ENCODE measurements at regions not wholly inside any gene's neighbourhood (a gene's known extent, or its start where the extent isn't known, plus 50 kb on each side); places are given as distances from the start of the nearest gene placed in this dataset.
"Not testable (repeated sequence)": the region's sequence is repeated elsewhere in the genome, so short reads cannot be mapped to it uniquely, and the experiment has no call there.

DNA sequence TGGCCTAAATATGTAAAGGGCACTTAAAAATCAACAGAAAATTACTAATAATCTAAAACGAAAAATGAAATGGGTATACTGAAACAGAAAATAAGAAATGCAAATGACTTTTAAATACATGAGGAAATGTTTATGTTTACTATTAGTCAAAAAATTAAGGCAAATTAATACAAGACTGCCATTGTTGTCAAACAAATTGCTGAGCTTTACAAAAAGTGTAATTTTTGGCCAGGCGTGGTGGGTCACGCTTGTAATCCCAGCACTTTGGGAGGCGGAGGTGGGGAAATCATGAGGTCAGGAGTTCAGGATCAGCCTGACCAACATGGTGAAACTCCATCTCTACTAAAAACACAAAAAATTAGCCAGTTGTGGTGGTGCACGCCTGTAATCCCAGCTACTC lies 343.9 kb upstream of the SGO1 start:
- no peak for DNase-seq

DNA sequence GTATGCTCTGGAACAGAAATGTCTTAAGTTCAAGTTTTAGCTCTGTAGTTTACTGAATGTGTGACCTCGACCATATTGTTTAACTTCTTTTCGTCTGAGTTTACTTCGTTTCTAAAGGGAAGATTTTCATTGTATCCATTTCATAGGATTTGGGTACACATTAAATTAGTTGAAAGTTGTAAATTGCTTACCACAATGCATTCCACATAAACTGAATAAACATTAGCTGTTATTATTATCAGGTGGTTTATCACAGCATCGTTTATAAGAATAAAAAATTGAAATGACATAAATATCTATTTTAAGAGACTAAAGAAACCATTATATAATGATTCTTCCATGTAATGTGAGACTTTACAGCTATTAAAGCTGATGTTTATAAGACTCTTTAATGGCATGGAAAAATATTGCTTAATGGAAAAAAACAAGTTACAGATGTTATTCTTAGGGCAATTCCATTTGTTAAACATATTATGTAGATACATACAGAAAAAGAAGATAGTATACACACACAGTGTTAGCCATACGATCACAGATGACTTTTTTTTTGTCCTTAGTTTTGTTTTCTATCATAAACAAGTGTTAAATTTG lies 342.3 kb upstream of the SGO1 start:
- no peak for DNase-seq

DNA sequence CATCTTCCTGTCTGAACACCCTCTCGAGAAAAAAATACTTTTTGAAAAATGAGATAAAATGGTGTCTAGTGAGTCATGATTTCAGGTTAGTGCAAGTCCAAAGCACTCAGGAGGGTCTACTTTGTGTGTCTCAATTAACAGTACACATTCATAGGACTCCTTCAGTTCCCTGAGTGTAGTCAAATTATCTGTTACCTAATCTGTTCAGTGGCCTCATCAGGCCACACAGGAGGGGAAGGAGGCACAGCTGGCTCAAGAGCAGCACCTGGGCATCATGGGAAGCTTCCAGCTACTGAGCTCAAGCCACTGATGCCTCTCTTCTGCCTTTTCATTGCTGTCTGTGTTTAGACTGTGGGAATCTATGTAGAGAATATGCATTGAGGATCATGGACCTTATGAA lies 341.4 kb upstream of the SGO1 start:
- DNase-seq: no peak

DNA sequence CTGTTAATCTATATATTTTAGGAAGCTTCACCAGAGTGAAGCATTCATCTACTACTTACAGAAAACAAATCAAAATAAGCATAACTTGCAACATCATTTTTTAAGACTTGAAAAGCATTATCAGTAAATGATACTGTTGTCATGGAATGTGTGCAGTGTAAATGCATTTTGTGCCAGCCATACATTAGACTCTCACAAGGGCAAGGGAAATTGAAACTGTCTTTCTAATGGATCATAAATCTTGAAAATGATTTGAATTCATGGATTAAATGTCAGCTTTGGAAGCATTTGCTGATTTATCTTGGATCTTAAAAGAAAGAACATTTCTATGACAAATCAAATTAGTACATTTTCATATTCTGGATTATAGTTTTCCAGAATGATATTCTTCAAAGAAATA lies 338.3 kb upstream of the SGO1 start:
- no peak for DNase-seq

DNA sequence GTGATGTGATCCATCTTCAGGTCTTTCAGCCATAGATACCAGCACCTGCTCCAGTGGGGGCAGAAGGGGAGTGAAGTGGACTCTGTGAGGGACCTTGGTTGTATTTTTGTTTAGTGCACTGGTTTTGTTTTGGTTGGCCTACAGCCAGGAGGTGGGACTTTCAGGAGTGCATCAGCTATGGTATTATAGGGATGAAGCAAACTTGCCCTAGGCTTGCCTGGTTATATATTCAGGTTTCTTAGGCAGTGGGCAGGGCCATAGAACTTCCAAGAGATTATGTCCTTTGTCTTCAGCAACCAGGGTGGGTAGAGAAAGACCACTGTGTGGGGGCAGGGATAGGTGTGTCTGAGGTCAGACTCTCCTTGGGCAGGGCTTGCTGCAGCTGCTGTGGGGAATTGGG lies 337.3 kb upstream of the SGO1 start:
- no peak for DNase-seq

DNA sequence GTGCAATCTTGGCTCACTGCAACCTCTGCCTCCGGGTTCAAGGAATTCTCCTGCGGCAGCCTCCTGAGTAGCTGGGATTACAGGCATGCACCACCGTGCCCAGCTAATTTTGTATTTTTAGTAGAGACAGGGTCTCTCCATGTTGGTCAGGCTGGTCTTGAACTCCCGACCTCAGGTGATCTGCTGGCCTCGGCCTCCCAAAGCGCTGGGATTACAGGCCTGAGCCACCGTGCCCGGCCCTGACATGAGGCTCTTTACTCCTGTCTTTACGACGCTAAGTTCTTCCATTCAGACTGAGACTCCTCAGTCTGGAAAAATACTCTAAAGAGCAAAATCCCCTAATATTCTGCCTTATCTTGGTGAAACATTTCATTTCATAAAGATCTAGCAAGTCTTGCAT lies 331.3 kb upstream of the SGO1 start:
- not testable (repeated sequence) for DNase-seq

DNA sequence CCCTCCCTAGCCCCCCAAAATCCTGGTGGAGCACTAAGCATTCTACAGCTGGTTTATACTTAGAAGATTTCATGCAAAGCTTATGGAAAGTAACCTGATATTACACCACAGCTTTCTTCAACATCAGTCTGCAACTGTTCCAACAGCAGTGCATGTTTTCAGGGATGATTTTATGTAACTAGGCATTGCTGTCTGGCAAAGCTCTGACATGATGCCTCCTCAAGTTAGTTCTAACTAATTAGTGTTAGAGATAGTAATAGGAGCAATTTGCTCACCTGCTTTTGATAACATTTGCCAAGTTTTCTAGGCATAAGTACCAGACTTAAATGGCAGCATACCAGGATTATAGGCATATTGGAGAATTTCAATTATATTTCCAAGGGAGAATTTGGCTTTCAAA lies 330.3 kb upstream of the SGO1 start:
- DNase-seq: no peak

DNA sequence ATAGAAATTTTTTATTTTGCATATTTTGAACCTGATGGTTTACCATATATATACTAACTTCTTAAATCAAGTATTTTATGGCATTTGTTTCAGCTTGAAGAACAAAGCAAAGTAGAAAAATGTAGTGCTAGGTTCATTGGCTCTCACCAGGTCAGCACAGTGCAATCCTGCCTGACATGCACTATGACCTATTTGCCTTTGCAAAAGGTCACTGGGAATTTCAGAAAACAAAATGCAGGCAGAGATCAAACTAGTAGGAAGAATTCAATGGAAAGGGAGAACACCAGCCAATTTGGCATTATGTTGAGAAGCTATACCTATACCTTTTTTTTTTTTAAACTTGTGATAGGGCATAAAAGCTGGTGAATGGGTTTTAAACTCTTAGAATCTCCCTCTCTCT lies 329.8 kb upstream of the SGO1 start:
- no peak for DNase-seq

DNA sequence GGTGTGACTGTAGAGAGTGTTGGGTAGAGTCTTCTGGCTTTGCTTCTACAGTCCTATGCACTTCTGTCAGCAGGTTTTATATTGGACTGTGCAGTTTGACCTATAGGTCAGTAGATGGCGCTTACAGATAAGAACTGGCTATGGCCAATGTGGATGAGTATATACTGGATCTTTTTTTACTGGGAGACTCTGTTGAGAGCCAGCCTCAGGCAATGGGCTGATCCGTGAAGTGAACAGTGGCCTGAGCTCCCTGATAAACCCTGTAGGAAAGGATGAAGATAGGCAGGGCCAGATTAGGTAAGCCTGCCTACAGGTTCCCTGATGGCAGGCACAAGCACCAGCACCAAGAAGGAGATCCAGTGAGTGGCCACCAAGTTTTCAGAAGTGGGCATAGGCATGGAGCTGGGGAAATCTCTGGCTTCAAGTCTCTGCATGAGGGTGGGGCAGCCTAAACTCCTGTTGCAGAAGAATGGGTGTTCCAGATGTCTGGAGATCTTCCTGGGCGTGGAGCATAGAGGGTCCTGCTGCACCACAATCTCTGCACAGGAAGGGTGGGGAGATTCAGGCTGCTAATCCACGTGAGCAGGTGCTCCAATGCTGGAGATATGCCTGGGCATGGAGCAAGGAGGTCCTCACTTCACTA lies 326.0 kb upstream of the SGO1 start:
- peak; percentile 12 for DNase-seq

DNA sequence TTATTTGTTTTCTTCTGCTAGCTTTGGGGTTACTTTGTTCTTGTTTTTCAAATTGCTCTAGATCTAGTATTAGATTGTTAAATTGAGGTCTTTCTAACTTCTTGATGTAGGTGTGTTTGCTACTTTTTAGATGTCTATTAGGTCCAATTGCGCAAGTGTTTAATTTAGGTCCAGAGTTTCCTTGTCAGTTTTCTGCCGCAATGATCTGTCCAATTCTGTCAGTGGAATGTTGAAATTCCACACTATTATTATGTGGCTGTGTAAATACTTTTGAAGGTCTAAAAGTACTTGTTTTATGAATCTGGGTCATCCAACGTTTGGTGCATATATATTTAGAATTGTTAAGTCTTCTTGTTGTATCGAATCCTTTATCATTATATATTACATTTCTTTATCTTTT lies 324.4 kb upstream of the SGO1 start:
- DNase-seq: no peak

DNA sequence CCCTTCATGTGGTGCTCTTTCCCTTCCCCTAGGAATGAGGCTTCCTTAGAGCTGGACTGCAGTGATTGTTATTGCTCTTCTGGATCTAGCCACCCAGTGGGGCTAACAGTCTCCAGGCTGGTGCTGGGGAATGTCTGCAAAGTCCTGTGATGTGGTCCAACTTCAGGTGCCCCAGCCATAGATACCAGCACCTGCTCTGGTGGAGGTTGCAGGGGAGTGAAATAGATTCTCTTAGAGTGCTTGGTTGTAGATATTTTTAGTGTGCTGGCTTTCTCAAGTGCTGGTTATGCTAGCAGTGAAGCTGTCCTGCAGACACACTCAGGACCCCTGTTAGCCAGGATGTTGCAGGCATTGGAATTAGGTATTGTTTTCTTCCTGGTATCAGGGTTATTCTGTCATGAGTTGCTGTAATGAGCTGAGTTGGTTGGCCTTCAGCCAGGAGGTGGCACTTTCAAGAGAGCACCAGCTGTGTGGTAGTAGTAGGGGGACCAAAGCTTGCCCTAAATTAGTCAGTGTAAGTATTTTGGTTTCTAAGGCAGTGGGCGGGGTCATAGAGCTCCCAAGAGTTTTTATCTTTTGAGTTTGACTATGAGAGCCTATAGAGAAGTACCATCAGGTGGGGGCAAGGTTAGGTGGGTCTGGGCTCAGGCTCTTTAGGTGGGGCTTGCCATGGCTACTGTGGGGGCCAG lies 317.5 kb upstream of the SGO1 start:
- DNase-seq: no peak

DNA sequence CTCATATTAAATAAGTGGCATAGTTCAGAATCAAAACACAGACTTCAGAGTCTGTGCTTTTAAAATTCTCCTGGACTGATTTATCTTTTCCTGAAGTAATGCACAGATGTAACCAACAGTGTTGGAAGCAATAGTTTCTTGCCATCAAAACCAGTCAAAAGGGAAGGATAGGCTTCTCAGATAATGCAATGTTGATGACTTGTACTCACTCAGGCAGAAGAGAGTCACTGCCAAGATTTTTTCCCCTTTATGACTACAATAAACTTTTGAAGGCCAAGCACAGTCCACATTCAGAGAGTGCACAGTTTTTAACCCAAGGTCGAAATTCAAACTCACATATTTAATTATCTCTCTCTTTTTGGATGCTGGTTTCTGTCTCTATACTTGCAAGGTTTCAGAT lies 305.0 kb upstream of the SGO1 start:
- DNase-seq: no peak

DNA sequence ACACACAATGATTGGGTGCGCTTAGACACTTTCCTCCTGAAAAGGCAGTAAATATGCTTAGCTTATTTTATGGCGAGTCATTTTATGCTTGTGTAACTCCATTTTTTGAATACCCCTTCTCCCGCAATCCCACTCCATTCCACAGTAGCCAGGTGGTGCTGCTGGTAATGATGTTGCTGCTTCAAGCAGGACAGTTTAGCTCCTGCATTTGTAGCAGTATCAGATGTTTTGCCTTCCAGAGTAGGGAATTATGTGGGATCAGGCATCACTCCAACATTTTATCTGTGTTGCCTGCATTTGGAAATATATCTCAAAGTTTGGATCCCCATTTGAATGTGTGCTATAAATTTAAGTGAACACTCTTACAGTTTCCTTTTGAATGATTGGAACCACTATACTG lies 302.1 kb upstream of the SGO1 start:
- DNase-seq: no peak

DNA sequence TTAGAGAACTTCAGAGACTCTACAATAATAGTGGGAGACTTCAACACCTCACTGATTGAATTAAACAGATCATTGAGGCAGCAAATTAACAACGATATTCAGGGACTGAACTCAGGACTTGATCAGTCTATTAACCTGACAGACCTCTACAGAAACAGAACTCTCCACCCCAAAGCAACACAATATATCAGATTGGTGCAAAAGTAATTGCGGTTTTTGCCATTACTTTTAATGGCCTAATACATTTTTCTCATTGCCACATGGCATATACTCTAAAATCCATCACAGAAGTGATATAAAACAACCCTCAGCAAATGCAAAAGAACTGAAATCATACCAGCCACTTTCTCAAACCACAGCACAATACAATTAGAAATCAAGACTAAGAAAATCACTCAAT lies 298.1 kb upstream of the SGO1 start:
- DNase-seq: no peak

DNA sequence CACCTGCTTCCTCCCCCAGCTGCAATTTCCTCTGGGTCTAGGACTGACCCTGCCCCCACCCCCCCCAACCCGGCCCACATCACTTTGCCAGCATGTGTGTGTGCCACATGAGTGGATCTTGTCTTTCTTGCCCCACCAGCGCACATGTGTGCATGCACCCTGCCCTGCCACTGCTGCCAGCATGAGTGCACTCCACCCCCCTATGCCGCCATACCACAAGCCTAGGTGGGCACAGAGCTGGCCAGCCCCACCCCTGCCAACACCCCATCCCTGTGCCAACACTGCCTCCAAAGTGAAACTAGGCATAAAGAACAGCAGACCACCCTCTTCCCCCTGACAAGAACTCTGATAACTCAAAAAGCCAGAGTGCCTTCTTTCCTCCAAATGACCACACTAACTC lies 296.3 kb upstream of the SGO1 start:
- no peak for DNase-seq

DNA sequence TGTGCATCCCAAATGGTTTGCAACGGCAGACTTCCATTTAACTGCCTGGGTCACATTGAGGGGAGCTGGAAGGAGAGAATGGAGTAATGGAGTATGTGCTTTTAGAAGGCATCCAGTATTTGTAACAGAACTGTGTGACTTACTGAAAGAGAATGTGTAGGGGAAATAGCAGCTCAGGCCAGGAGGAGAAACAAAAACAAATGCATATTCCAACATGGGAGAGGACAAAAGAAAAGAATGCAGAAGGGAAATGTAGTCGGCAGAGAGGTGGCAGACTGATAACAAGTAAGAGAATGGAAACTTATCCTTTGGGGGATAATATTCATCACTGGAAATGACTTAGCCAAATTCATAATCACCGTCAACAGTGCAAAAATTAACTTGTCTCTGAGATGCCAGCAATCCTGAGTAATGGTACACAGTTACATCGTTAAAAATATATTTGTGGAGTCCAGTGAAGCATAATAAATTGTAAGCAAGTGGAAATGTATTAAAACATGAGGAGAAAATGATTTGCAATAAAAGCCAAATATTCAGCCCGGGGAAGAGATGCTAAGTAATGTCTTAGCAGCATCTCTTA lies 294.9 kb upstream of the SGO1 start:
- no peak for DNase-seq

DNA sequence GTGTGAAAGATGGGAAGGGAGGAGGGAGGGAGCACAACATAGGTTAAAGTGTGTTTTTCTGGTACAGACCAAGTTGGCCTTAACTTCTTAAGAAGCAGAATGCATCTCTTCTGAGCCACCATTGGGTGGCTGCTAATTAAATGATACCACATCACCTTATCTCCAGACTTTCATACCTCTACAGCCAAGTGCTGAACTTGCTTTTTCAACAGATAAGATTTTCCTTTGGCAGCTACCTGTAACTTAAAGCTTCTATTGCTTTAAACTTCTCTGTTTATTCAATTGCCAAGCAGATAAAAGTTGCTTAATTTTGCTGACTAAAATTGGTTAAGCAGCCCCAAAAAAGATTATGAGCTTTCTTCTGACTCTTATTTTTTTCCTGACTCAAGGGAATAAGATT lies 292.4 kb upstream of the SGO1 start:
- no peak for DNase-seq

DNA sequence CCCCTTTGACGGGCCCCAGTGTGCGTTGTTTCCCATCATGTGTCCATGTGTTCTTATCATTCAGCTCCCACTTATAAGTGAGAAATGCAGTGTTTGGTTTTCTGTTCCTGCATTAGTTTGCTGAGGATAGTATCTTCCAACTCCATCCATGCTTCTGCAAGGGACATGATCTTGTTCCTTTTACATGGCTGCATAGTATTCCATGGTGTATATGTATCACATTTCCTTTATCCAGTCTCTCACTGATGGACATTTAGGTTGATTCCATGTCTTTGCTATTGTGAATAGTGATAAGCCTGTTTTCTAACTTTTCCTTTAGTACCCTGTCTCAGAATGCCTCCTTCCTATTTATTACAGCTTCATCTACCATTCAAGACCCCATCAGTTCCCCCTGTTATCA lies 278.2 kb upstream of the SGO1 start:
- DNase-seq: not testable (repeated sequence)

DNA sequence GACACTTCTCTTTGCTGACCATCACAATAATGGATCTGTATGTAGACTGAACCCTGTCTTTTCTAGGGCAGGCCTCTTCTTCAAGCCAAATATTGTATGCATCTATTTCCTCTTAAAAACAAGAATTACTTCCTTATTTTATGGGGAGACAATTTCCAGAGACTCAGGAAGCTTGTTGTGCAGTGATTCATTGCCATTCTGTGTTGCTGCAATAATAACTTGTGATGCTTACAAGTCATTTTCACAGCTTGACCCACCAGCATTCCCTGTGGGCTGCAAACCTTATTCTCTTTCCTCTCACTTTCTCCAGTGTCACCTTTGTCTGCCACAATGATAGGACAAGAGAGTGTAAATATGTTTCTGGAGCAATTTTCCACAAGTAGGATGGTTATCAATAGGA lies 276.7 kb upstream of the SGO1 start:
- DNase-seq: no peak

DNA sequence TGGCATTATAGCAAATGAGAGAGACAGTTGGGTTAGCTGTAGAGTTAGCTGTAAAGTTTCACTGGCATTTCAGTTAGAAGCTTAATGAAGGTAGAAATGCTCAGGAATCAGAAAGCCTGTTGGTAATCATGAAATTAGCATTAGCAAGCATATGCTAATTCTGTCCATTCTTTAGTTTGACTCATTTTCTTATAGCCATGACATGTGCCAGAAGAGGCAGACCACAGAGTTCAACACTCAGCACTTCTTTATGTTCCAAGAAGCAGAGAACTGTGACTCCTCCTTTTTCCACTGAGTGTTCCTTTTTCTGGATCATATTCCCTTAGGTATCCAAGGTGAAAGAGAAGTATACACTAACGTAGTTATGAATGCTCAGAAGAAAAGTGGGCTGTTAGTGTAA lies 276.2 kb upstream of the SGO1 start:
- DNase-seq: no peak

DNA sequence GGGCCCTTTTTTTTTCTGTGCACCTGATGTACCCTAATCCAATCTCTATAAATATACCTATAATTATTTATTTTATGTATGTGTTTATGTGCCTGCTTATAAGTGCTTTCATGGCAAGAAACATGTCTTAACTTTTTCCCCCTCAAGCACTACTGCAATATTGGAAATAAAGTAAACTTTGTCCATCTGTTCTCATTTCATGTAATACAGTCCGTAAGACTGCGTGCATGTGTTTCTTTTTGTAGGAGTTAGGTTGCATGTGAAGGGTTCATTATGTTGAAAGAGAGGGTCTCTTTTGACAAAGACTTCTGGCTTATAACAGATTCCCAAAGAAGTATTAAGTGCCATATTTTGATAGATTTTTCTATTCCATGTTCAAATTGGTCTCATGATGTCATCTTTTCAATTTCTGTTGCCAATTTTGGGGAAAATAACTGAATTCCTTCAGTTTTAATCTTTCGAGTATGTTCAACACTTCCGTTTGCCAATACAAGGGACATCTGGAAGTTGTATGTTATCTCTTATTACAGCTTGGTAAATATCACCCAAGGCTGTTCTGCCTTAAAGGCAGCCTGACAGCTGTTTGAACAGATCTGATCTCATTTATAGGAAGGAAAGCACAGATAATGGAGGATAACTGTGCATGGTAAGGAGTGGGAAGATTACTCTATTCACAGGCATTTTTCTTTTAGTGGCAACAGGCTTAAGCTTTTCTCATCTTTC lies 273.1 kb upstream of the SGO1 start:
- no peak for DNase-seq

DNA sequence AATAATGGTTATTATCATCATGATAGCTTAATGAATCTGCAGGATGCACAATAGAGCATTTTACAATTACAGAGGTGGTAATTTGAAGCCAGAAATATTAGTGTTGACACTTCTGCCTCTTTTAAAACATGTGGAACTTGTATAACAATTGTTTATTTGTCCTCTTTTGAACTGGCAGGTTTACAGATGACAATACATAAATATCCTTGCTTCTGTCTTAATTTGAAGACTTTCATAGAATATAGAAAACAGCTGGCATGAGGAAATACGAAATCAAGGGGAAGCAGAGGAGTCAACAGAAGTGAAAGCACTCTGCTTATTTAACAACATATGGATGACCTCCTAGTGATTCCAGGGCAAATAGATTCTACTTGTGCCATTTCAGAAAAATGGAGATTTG lies 270.5 kb upstream of the SGO1 start:
- DNase-seq: no peak

DNA sequence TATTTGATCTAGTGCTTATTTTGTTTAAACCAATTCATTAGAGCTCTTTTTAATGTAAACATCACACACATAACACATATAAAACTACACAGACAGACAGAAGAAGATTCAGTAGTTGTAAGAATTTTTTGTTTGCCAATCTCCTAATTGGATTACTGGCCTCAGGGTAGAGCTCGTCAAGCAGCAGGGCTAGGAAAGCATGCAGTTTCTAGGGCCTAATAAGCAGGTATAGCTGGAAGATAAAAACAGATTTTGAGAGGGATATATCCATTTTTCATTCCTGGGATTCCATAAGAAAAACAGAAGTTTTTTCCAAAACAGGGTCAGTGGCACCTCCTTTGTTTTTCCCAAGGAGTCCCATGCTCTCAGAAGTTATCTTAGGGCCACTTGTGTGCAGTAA lies 265.2 kb upstream of the SGO1 start:
- no peak for DNase-seq

DNA sequence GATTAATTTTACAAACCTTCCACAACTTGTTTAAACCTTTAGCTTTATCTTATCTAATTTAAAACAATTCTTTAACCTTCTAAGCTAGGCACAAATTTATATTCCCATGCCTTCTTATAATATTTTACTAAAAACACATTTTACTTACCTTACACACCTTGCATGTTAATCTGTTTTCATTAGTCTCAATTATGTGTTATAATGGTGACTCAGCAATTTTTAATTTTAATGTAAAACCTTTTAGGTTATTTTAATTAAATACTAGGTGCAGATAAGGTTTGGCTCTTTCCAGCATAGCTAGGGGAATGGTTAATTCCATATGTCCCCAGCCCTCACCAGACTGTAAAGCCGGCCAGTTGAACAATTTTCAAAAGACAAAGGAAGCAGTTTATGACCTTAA lies 264.6 kb upstream of the SGO1 start:
- no peak for DNase-seq
